ELF-1 (cell line): ENCODE measurements at regions not wholly inside any gene's neighbourhood (a gene's known extent, or its start where the extent isn't known, plus 50 kb on each side); places are given as distances from the start of the nearest gene placed in this dataset.
"Not testable (repeated sequence)": the region's sequence is repeated elsewhere in the genome, so short reads cannot be mapped to it uniquely, and the experiment has no call there.

Experiments
- DNase-seq: peaks from one replicate; pipeline ENCODE4 v3.0.0-alpha.2; 2016; ENCODE audit warnings: low read depth, low spot score

DNA sequence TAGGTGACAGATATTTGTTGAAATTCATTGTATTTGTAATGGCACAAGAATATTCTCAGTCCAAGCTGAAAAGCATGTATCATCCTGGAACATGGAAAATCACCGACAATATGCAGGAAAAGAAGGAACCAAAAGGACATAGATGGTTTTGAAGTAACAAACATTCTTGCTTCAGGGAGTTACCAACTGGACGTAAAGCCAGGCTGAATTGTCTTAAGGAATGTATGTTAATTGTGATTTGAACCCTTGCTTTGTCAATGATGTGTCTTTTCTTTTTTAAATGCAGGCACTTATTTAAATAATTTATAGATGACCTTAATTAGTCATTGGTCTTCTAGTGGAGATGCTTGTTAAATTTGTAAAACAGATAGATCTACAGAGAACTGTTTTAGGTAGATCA, 489.4 kb upstream of the ZP4 start:
- DNase-seq: no peak

DNA sequence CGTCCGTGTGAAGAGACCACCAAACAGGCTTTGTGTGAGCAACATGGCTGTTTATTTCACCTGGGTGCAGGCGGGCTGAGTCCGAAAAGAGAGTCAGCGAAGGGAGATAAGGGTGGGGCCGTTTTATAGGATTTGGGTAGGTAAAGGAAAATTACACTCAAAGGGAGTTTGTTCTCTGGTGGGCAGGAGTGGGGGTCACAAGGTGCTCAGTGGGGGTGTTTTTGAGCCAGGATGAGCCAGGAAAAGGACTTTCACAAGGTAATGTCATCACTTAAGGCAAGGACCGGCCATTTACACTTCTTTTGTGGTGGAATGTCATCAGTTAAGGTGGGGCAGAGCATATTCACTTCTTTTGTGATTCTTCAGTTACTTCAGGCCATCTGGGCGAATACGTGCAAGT, 488.7 kb upstream of the ZP4 start:
- DNase-seq: not testable (repeated sequence)

DNA sequence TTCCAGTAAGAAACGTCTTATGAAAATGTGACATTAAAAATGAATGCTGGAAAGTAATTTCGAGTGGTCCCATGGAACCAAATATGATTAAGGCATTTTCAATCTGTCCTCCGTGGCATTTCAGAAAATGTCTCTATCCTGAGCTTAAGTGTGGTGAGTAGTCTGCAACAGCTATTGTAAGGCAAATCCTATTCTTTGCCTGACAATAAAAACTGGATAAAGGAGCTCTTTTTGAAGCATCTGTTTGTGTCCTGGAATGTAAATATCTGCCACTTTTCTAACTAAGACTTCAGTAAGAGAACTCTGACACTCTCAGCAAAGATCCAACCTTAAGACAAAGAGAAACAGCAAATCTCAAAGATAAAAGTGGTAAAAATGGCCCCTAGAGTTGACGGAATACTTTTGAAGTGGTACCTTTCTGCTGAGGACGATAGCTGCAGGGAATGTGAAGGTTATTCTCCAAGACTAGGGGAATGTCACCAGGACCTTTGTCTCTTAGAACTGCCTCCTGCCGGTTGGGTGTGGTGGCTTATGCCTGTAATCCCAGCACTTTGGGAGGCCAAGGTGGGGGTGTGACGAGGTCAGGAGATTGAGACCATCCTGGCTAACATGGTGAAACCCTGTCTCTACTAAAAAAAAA, 486.7 kb upstream of the ZP4 start:
- DNase-seq: peak; percentile 57

DNA sequence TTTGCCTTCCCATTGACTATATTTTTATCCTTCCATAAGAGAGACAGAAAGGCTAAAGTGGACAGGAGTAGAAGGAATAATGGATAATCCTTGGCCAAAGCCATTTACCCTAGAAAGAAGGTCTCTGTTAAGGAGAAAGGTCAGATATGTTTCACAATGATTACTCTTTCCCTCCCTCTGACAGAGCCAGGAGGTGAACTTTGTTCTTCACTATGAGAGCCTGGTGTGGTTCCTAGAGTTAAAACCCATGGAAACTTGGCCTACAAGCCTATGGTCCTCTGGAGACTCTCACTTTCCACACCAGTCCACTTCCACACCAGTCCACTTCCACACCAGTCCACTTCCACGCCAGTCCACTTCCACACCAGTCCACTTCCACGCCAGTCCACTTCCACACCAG, 479.9 kb upstream of the ZP4 start:
- no peak for DNase-seq

DNA sequence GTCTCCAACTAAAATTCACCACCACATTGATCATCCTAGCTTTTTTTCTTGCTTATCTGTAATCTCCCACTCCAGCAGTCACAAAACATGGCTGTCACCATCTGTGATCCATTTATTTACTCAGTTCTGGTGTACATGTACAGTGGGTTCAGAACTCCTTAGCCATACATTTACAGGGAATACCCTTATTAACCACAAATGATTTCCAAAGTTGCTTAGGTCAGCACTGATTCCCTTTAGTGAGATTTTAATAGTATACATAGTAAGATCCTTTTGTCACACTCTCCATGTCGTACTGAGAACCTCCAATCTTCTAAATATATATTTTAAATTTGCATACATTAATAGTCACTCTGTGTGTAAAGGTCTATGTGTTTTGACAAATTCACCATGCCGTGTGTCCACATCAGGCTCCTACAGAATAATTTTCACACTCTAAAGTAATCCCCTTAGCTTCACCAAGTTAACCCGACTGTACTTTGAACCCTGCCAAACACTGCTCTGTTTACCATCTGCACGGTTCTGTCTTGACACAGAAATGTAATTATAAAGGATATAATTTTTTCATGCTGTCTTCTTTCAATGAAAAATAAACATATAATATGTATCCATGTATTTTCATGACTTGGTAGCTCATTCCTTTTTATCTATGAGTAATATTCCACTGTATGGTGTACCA, 473.6 kb upstream of the ZP4 start:
- DNase-seq: no peak

DNA sequence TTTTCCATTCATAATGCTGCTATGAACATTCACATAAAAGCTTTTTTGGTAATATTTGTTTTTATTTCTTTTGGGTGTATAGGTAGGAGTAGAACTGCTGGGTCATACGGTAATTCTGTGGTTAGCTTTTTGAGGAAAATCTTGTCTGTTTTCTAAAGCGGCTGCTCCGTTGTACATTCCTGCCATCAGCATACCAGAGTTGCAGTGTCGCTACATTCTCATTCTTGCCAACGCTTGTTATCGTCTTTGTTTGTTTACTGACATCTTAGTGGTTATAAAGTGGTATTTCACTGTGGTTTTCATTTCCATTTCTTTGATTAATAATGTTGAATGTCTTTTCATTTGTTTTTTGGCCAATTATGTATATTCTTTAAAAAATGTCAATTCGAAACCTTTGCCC, 469.8 kb upstream of the ZP4 start:
- no peak for DNase-seq

DNA sequence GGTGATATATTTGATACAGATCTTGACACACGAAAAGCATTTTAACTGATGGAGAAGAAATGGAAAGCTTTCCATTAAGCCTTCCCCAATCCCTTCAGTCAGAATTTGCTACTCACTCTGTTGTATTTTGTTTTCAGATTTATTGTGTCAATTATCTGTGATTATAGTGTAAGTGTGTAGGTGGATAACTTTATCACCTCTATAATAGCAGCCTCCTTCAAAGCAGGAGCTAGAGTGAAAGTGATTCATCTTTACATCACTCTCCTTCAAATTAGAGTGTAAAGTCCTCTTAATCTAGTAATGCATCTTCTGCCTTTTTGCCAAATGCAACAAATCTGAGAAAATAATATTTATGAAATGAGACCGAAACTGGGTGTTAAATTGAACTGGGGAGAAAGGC, 459.7 kb upstream of the ZP4 start:
- DNase-seq: no peak

DNA sequence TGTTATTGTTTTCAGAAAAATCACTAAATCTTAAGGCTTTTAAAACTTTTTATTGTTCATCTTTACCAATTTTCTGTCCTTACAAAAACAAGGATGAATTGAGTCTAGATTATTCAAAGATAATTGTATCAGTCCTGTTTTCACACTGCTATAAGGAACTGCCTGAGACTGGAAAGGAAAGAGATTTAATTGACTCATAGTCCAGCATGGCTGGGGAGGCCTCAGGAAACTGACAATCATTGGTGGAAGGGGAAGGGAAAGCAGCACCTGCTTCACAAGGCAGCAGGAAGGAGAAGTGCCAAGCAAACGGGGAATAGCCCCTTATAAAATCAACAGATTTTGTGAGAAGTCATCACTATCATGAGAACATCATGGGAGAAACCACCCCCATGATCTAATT, 455.6 kb upstream of the ZP4 start:
- no peak for DNase-seq

DNA sequence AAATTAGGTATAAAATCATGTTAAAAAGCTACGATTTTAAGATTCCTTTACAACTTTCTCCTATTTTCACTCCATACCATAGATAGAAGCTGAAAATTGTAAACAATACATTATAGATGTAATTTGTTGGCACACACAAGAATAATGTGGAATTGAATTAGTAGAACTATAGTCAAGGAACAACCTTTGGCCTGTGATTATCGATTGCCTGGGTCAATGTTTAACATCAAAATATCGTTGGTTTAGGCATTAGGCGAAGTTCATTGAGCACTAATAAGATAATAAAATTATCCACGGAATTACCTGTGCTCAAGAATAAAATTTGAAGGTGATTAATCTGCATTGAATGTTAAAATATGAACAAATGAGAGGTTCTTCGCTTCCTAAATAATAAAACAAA, 455.1 kb upstream of the ZP4 start:
- no peak for DNase-seq

DNA sequence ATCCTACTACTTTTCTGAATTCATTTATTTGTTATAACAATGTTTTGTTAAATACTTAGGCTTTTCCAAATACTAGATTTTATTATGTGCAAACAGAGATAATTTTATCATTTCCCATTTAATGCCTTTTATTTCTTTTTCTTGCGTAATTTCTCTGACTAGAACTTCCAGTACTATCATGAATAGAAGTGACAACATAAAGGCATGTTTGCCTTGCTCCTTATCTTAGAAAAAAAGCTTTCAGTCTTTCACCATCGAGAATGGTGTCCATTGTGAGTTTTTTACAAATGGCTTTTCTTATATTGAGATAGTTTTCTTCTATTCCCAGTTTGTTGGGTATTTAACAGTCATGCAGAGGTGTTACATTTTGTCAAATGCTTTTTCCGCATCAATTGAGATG, 453.1 kb upstream of the ZP4 start:
- no peak for DNase-seq

DNA sequence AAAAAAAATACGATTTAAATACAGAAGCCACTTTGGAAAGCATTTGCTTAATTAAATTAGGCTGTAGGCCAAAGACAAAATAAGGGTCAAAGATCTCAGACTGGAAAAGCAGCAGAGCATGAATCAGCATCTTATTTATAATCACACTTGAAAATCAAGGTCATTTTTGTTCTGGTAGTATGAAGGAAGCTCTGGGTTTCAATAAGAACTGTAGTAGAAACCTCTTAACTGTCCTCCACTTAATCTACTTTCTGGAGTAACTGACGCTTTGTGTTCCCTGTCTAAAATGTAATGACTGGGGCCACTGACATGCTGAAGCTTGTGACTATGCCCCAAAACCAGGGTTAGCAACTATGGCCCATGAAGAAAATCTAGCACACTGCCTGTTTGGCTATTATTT, 450.7 kb upstream of the ZP4 start:
- no peak for DNase-seq

DNA sequence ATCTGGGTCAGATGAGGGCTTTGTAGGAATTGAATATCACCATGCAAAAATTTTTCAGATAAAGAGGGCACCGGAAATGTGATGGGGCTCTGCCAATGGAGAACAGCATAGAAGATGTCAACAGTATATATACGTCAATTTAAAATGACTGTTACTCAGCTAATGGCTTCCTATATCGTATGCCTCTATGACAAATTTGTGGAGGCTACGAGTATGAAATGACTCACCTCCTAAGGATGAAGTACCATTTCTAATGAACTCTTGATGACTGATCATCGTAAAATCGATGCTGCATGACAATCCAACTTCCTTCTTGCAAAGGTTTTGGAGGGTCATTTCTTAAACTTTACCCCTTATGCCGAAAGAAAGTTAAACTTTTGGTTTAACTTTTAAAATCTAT, 450.3 kb upstream of the ZP4 start:
- no peak for DNase-seq

DNA sequence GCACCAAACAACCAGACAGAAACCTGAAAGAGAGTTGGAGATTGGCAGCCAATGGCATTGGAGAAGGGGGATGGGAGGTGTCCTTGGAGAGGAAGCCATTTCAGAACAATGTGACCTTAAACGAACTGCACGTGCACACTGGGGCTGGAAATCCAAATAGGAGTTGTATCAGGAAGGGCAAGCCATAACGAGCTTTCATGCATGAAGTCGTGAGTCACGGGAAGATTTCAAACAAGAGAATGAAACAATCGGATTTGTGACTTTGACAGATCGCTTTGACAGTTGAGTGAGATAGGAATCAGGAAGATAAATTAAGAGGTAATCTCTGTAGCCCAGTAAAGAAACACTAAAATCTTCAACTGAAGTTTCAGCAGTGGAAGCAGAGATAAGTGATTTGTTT, 445.8 kb upstream of the ZP4 start:
- DNase-seq: no peak

DNA sequence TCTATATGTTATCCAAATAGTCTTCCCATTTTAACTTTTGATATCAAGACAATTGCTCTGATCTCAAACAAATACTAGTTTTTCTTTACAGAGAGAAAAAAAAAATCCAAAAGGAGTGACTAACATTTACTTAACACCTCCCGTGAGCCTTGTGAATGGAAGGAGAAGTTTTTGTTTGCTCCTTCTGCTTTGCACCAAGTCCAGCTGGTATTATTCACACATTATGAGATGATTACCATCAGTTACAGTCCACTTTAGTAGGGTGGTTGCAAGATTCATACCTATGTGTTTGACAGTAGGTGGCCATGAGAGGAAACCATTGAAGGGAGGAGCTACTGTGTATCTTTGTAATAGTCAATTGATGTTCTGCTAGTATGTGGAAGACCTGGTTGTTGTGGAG, 443.4 kb upstream of the ZP4 start:
- no peak for DNase-seq

DNA sequence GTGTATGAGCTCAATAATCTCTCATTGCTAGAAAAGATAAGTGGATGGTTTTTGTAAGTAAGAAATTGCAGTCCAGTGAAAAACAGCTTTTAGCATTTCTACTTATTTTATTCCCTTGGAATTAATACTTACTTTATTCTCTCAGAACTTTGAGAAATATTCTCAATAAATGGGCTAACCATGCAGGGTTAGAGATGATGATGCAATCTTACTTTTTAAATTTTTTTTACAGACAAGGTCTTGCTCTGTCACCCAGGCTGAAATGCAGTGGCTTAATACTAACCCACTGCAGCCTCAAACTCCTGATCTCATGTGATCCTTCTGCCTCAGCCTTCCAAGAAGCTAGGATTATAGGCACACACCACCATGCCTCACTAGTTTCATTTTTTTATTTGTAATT, 440.8 kb upstream of the ZP4 start:
- no peak for DNase-seq

DNA sequence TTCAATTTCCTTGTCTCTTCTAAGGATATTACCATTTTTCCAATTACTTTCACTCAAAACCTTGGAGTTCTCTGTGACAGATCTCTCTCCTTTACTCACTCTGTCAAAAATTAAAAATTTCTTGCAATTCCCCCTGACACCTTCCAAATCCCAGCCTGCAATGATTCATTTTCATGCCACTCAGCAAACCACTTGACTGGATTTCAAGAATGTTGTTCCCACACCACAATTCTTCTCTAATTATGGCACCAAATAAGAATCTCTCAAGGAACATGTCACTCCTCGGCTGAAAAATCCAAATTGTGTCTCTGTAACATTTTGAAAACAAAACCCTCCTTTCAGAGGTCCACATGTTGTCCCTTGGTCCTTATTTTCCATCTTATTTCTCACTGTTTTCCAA, 438.9 kb upstream of the ZP4 start:
- DNase-seq: no peak

DNA sequence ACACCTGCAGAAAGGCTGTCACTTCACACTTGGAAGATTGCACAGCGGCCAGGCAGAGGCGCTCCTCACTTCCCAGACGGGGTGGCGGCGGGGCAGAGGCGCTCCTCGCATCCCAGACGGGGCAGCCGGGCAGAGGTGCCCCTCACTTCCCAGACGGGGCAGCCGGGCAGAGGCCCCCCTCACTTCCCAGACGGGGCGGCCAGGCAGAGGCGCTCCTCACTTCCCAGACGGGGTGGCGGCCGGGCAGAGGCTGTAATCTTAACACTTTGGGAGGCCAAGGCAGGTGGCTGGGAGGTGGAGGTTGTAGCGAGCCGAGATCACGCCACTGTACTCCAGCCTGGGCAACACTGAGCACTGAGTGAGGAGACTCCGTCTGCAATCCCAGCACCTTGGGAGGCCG, 436.3 kb upstream of the ZP4 start:
- DNase-seq: not testable (repeated sequence)

DNA sequence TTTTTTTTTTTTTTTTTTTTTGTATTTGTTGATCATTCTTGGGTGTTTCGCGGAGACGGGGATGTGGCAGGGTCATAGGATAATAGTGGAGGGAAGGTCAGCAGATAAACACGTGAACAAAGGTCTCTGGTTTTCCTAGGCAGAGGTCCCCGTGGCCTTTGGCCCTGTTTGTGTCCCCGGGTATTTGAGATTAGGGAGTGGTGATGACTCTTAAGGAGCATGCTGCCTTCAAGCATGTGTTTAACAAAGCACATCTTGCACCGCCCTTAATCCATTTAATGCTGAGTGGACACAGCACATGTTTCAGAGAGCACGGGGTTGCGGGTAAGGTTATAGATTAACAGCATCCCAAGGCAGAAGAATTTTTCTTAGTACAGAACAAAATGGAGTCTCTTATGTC, 435.8 kb upstream of the ZP4 start:
- DNase-seq: not testable (repeated sequence)

DNA sequence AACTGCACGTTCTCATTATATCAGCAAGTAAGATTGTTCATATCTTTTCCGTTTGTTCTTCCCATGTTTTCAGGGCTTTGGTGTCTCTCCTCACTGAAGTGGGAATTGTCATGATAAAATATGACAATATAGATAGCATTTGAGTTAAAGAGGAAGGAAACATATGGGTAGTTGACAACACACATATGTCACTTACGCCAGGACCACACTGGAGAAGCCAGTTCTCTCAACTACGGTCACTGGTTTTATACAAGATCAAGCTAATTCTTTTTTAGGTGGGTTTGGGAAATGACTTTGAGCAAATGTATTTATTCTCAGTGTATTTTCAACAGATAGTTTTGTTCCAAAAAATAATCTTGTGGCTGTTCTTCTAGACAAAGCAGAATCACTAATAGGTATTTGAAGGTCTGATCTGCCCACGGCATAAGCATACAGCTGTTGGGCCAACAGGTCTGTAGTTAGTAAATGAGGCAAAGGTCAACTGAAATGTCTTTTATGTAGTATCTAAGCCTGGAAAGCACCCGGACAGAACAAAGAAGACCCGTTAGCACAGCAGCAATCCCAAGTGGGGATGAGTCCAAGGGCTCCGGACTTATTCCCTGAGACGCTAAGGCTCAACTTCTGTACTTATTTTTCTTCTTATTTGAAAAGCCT, 433.6 kb upstream of the ZP4 start:
- no peak for DNase-seq

DNA sequence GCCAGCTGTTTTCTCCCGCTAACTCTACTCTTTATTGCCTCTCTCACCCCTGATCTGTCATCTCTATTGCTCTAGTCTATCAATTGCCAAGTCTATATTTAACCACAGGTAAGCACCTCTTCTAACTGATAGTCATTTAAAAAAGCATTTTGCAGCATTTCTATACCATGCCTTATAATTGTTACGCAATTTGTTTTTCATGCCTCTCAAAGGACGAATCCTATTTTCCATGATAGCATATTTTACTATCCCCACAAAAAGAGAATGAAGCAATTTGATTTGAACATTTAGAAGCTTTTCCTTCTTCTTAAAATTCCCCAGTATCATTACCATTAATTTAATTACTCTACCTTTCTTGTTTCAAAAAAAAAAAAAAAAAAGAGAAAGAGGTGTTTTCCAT, 432.8 kb upstream of the ZP4 start:
- no peak for DNase-seq

DNA sequence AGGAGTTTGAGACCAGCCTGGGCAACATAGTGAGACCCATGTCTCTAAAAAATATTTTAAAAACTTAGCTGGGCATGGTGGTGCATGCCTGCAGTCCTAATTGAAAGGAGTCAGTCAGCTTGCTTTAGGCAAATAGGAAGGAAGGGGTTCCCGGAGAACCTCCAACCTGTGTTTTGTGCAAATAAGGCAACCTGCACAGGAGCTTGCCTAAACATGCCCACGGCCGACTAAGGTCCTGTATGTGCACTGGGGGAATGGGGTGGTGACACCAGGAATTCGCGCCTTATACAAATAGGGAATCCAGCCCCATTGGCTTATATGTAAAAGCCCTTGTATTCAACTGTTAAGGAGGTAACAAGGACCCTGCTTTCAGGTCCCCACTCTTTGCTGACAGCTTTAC, 429.2 kb upstream of the ZP4 start:
- DNase-seq: no peak

DNA sequence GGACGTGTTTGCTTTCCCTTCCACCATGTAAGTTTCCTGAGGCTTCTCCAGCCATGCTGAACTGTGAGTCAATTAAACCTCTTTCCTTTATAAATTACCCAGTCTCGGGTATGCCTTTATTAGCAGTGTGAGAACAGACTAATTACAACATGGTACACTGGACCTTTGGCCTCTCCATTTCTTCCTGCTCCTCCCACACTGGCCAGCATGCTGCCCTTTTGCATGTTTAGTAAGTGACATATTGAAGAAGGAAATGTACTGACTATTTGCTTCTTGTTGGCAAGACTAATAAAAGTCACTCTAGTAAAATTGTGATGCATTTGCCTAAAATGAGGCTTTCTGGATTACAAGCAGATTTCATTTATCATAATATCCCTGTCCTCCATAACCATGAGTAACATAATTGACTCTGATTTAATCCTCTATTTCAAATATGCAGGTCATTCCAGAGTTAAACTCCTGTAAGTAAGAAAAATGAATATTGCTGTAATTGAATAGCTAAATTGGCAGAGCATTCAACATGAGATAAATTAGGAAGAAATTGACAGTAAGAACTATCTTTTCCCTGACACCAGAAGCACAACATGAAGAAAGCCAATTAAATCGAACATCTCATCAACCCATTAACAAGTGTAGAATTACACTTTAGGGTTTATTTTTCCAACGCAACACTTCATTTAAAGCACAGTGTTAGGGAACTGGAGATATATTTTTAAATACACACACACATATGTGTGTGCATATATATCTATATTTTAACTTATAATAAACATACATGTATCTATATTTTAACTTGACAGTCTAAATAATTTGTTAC, 427.8 kb upstream of the ZP4 start:
- no peak for DNase-seq

DNA sequence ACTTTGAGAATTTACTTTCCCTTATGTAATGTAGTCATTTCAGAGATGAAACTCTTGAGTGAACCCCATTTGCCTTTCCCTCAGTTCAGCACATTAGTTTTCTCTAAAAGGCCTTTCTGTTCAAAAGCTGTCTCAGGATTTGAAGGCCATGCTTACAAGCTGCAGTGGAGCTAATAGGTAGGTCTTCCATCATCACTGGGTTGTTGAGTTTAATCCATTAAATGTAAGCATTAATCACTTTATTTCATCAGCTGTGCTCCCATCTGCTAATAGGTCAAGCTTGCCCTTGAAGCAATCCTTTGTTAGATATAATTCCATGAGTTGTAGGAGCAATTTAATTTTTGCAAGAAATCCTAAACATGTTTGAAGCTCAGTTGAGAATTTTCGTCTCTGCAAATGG, 422.2 kb upstream of the ZP4 start:
- no peak for DNase-seq
